ENCODE measurements at regions not wholly inside any gene's neighbourhood (a gene's known extent, or its start where the extent isn't known, plus 50 kb on each side); places are given as distances from the start of the nearest gene placed in this dataset.
A peak's percentile ranks its signal among the peaks of the same experiment; 100 is the strongest.

GRCh38 chr9:21559402-21560280, 77.5 kb upstream of the IFNE start:
- ATAC-seq = no peak
- intact Hi-C loops (cut with micrococcal nuclease) = no loop called here
- DNase-seq = peak; percentile 40

GRCh38 chr9:21560281-21560745, 78.2 kb upstream of the IFNE start:
- intact Hi-C loops (cut with micrococcal nuclease) = no loop called here
- DNase-seq = no peak
- no peak for ATAC-seq

- no peak for DNase-seq
Measured at GRCh38 chr9:21561502-21561901, 79.4 kb upstream of the IFNE start.

GRCh38 chr9:21564175-21564574, 82.1 kb upstream of the IFNE start:
- ATAC-seq (no peak), DNase-seq (no peak)
- intact Hi-C loops (cut with micrococcal nuclease) = no loop called here

More at GRCh38 chr9:21561502-21561901, 79.4 kb upstream of the IFNE start:
- ATAC-seq = no peak
- intact Hi-C loops (cut with micrococcal nuclease) = no loop called here

GRCh38 chr9:21565155-21565554, 83.0 kb upstream of the IFNE start:
- ATAC-seq (no peak), DNase-seq (no peak)
- intact Hi-C loops (cut with micrococcal nuclease) = no loop called here

- intact Hi-C loops (cut with micrococcal nuclease) = no loop called here
- DNase-seq = no peak
- ATAC-seq = no peak
Measured at GRCh38 chr9:21567926-21568325, 85.8 kb upstream of the IFNE start.

GRCh38 chr9:21568484-21568883, 86.4 kb upstream of the IFNE start:
- no peak for ATAC-seq
- intact Hi-C loops (cut with micrococcal nuclease) = no loop called here

GRCh38 chr9:21569721-21570120, 87.6 kb upstream of the IFNE start:
- ATAC-seq (no peak), DNase-seq (no peak)
- intact Hi-C loops (cut with micrococcal nuclease) = no loop called here

More at GRCh38 chr9:21568484-21568883, 86.4 kb upstream of the IFNE start:
- DNase-seq = no peak

GRCh38 chr9:21570643-21571275, 88.6 kb upstream of the IFNE start:
- DNase-seq (no peak), ATAC-seq (no peak)

GRCh38 chr9:21574261-21574660, 92.1 kb upstream of the IFNE start:
- intact Hi-C loops (cut with micrococcal nuclease) = no loop called here
- DNase-seq (no peak), ATAC-seq (no peak)

More at GRCh38 chr9:21570643-21571275, 88.6 kb upstream of the IFNE start:
- intact Hi-C loops (cut with micrococcal nuclease) = no loop called here

- no peak for DNase-seq
- peak; percentile 60 for ATAC-seq
- intact Hi-C loops (cut with micrococcal nuclease) = no loop called here
Measured at GRCh38 chr9:21576331-21577189, 94.4 kb upstream of the IFNE start.

GRCh38 chr9:21579247-21579671, 97.1 kb upstream of the IFNE start:
- intact Hi-C loops (cut with micrococcal nuclease) = no loop called here
- ATAC-seq = no peak
- no peak for DNase-seq

GRCh38 chr9:21579743-21580142, 97.6 kb upstream of the IFNE start:
- no peak for DNase-seq
- no peak for ATAC-seq
- intact Hi-C loops (cut with micrococcal nuclease) = no loop called here

- DNase-seq = no peak
- intact Hi-C loops (cut with micrococcal nuclease) = no loop called here
- ATAC-seq = no peak
Measured at GRCh38 chr9:21580636-21581378, 98.7 kb upstream of the IFNE start.

- intact Hi-C loops (cut with micrococcal nuclease) = no loop called here
- ATAC-seq = no peak
- no peak for DNase-seq
Measured at GRCh38 chr9:21583628-21584377, 101.7 kb upstream of the IFNE start.

GRCh38 chr9:21584890-21585289, 102.8 kb upstream of the IFNE start:
- ATAC-seq (no peak), DNase-seq (no peak)
- intact Hi-C loops (cut with micrococcal nuclease) = no loop called here

- ATAC-seq (no peak), DNase-seq (no peak)
- intact Hi-C loops (cut with micrococcal nuclease) = no loop called here
Measured at GRCh38 chr9:21585756-21586752, 103.9 kb upstream of the IFNE start.

Measured in left ventricle myocardium superior (tissue), 1 donor.